ENCODE measurements at regions not wholly inside any gene's neighbourhood (a gene's known extent, or its start where the extent isn't known, plus 50 kb on each side); places are given as distances from the start of the nearest gene placed in this dataset.

DNA sequence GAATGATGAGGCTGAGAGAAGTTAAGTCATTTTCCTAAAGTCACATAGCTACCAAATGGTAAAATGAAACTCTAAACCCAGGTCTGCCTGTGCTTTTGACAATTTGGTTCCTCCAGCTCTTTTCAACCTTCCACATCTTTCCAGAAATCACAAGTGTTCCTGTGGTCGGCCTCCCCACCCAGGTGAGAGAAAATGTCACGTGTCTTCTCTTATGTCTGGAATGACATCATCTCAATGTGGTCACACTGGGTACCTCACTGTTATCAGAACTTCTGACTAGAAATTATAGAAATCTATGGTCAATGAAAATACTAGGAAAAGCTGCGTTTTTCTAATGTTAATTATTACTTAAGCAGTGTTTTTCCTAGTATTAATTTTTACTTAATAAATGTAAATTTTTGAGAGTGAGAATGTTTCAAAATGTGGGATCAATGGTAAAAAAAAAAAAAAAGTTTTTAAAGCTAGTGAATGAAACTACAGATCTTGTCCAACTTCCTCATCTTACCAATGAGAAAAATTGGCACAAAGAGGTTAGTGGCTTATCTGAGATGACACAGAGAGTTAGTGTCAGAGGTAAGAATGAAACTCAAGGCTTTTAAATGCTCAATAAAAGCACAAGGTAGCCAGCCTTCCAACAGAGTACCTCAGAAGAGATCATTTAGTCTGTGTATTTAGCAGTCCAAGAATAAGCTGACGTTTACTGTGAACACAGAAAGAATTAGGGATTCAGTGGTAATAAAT lies 228.7 kb upstream of the NR4A3 start:
- no peak for TF ChIP-seq CTCF (IDR thresholded peaks at IDR 0.05)
- no peaks in the 10 kb centered on the region for H3K4me1 ChIP-seq
- no peaks in the 10 kb centered on the region for H3K9me3 ChIP-seq
- no peak for DNase-seq
- no peaks in the 10 kb centered on the region for H3K27me3 ChIP-seq
- intact Hi-C loops (cut with DNase I; ENCODE audit: low total_unique reads): no loop called here
- no peaks in the 10 kb centered on the region for H3K36me3 ChIP-seq
- H3K27ac ChIP-seq: no peak overlapping the region
- H3K4me3 ChIP-seq: no peak overlapping the region

DNA sequence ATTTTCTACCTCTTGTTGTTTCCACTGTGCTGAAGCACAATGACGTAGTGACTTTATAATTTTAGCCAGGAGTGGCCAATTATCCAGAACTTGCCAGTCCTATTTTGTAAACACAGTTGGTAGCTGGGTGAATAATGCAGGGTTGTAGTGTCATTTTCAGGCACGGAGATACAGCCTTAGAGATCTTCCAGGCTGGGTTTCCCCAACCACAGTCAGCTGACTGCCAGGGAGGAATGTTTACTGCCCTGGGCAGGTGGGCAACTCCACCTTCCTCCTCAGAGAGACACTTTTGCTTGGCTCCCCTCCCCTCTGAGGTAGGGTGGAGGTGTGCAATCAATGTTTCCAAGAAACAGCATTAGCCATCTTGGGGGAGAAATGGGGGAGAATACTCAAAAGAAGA lies 228.1 kb upstream of the NR4A3 start:
- no peaks in the 10 kb centered on the region for H3K9me3 ChIP-seq
- no peak for DNase-seq
- no peak for TF ChIP-seq CTCF (IDR thresholded peaks at IDR 0.05)
- no peaks in the 10 kb centered on the region for H3K27me3 ChIP-seq
- H3K27ac ChIP-seq: no peak overlapping the region
- H3K4me1 ChIP-seq: no peaks in the 10 kb centered on the region
- H3K4me3 ChIP-seq: no peak overlapping the region
- no peaks in the 10 kb centered on the region for H3K36me3 ChIP-seq
- intact Hi-C loops (cut with DNase I; ENCODE audit: low total_unique reads): no loop called here

GRCh38 chr9:99594056-99594780 lies 227.5 kb upstream of the NR4A3 start:
- no peak for DNase-seq
- no peak for TF ChIP-seq CTCF (IDR thresholded peaks at IDR 0.05)
- Histone ChIP-seq H3K27ac (no peak overlapping the region), H3K4me1 (no peaks in the 10 kb centered on the region), H3K36me3 (no peaks in the 10 kb centered on the region), H3K27me3 (no peaks in the 10 kb centered on the region), H3K4me3 (no peak overlapping the region), H3K9me3 (no peaks in the 10 kb centered on the region)
- intact Hi-C loops (cut with DNase I; ENCODE audit: low total_unique reads): no loop called here

DNA sequence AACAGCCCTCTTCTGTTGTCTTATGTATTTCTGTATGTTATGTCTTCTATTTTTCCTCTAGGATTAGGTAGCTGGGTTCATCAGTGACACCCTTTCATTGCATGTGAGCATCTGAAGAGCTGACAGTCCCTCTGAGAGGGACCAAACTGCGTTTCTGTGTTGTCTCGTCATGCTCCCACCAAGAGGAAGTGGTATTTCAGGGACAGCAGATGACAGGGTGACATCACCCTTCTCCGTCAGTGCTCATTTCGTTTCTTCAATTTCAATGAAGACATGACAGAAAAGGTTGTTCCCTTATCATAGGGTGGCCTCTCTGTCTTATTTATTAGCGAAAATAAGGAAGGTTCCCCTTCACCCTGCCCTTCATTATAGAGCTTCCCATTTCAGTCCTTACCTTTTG lies 225.9 kb upstream of the NR4A3 start:
- TF ChIP-seq CTCF (IDR thresholded peaks at IDR 0.05): no peak
- intact Hi-C loops (cut with DNase I; ENCODE audit: low total_unique reads): no loop called here
- Histone ChIP-seq H3K27ac (no peak overlapping the region), H3K27me3 (no peaks in the 10 kb centered on the region), H3K4me1 (no peaks in the 10 kb centered on the region), H3K4me3 (no peak overlapping the region), H3K36me3 (no peaks in the 10 kb centered on the region), H3K9me3 (no peaks in the 10 kb centered on the region)
- DNase-seq: no peak

DNA sequence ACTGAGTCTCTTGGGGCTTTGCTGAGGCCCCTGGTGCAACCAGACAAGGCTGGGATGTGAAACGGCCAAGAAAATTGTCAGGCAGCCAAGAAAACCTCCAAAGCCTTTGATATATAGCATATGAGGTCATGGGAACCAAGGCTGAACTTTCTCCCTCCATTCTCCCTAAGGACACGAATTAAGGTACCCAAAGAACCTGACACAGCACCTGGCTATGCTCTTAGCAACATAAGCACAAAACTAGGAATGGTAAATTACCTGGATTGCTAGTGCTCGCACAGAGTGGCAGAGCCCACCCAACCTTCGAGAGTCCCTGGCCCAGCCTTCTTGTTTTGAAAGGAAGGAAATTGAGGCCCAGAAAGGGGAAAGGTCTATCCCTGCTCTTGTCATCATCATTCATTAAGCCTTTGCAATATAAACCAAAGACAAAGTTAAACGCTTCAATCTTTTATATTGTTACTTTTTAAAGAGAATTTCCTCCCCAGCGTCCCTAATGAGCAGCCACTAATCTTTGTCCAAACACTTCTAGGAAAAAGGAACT lies 220.0 kb upstream of the NR4A3 start:
- no peak for TF ChIP-seq CTCF (IDR thresholded peaks at IDR 0.05)
- H3K36me3 ChIP-seq: no peaks in the 10 kb centered on the region
- H3K9me3 ChIP-seq: no peaks in the 10 kb centered on the region
- intact Hi-C loops (cut with DNase I; ENCODE audit: low total_unique reads): no loop called here
- H3K27ac ChIP-seq: no peak overlapping the region
- no peaks in the 10 kb centered on the region for H3K27me3 ChIP-seq
- no peak overlapping the region for H3K4me3 ChIP-seq
- peaks cover 0 to 6% (median 0%) of the 10 kb centered on the region in 4 donors for H3K4me1 ChIP-seq
- no peak for DNase-seq

Measured in tibial artery (tissue), 4 donors.